ENCODE measurements at regions not wholly inside any gene's neighbourhood (a gene's known extent, or its start where the extent isn't known, plus 50 kb on each side); places are given as distances from the start of the nearest gene placed in this dataset.

GRCh38 chrX:27380163-27380845, 82.8 kb downstream of the PPP4R3C start:
- Histone ChIP-seq H3K79me2 (ENCODE audit: control insufficient read depth, insufficient read depth, low read length) (no peaks in the 10 kb centered on the region), H3K27me3 (replicated peaks in 1 of 2; ENCODE audit: control insufficient read depth in 2 of 2, insufficient read depth in 2 of 2, low read length in 1 of 2) (no peaks in the 10 kb centered on the region), H3K9ac (ENCODE audit: control insufficient read depth, insufficient read depth, low read length) (no peak overlapping the region), H4K20me1 (ENCODE audit: control insufficient read depth, insufficient read depth) (no peaks in the 10 kb centered on the region), H3K4me3 (no peak overlapping the region), H3K9me3 (replicated peaks; ENCODE audit: control insufficient read depth, insufficient read depth, low read length) (no peaks in the 10 kb centered on the region), H3K4me2 (ENCODE audit: control insufficient read depth, insufficient read depth) (no peak overlapping the region), H3K4me1 (ENCODE audit: control insufficient read depth, insufficient read depth, low read length) (no peaks in the 10 kb centered on the region), H3K27ac (ENCODE audit: control insufficient read depth, insufficient read depth) (no peak overlapping the region), H3K36me3 (ENCODE audit: control insufficient read depth in 2 of 2, insufficient read depth in 2 of 2, low read length in 1 of 2) (no peaks in the 10 kb centered on the region), H2AFZ (ENCODE audit: control insufficient read depth, low read depth, low read length) (no peak overlapping the region)
- intact Hi-C loops (cut with micrococcal nuclease; ENCODE audit: unreplicated experiment) (no loop called here), in situ Hi-C loops (cut with MboI) (no loop called here)
- FAIRE-seq (no peak), DNase-seq (ENCODE audit: low read depth, low spot score) (no peak), ATAC-seq (no peak)
- no TSS peak for BruUV-seq (replicated peaks)
- SMC1A ChIA-PET (ENCODE audit: uncharacterized antibody, unreplicated experiment): interaction anchor here (1.0 kb wide), 1 partner anchor 8 kb away, joined by 3 read pairs; no protein-coding TSS in a partner anchor
- WGBS (ENCODE audit: insufficient coverage, insufficient replicate concordance, low lambda C conversion rate, missing lambda C conversion rate): 19% methylated on average over 12 of the region's 12 CpGs
- POLR2A ChIA-PET: no interaction called here
- RAD21 ChIA-PET (ENCODE audit: unreplicated experiment): no interaction called here
- no peak for TF ChIP-seq KDM1A (IDR thresholded peaks at IDR 0.05; ENCODE audit: borderline replicate concordance)
- CTCF ChIA-PET: no interaction called here

GRCh38 chrX:27354021-27354420, 109.1 kb downstream of the PPP4R3C start:
- no TSS peak for BruUV-seq (replicated peaks)
- ChIA-PET RAD21 (ENCODE audit: unreplicated experiment) (no interaction called here), POLR2A (no interaction called here), CTCF (no interaction called here), SMC1A (ENCODE audit: uncharacterized antibody, unreplicated experiment) (no interaction called here)
- no peaks in the 10 kb centered on the region for H3K27me3 ChIP-seq (replicated peaks in 1 of 2; ENCODE audit: control insufficient read depth in 2 of 2, insufficient read depth in 2 of 2, low read length in 1 of 2)
- H3K36me3 ChIP-seq (ENCODE audit: control insufficient read depth in 2 of 2, insufficient read depth in 2 of 2, low read length in 1 of 2): no peaks in the 10 kb centered on the region
- no peaks in the 10 kb centered on the region for H3K4me1 ChIP-seq (ENCODE audit: control insufficient read depth, insufficient read depth, low read length)
- H3K9ac ChIP-seq (ENCODE audit: control insufficient read depth, insufficient read depth, low read length): no peak overlapping the region
- H3K79me2 ChIP-seq (ENCODE audit: control insufficient read depth, insufficient read depth, low read length): no peaks in the 10 kb centered on the region
- intact Hi-C loops (cut with micrococcal nuclease; ENCODE audit: unreplicated experiment) (no loop called here), in situ Hi-C loops (cut with MboI) (no loop called here)
- no peak overlapping the region for H3K4me2 ChIP-seq (ENCODE audit: control insufficient read depth, insufficient read depth)
- no peaks in the 10 kb centered on the region for H4K20me1 ChIP-seq (ENCODE audit: control insufficient read depth, insufficient read depth)
- DNase-seq (ENCODE audit: low read depth, low spot score) (no peak), ATAC-seq (no peak), FAIRE-seq (no peak)
- 16% methylated on average over 3 of the region's 3 CpGs for WGBS (ENCODE audit: insufficient coverage, insufficient replicate concordance, low lambda C conversion rate, missing lambda C conversion rate)
- TF ChIP-seq TCF7 (IDR thresholded peaks at IDR 0.05; ENCODE audit: borderline replicate concordance) (no peak), IRF5 (IDR thresholded peaks at IDR 0.05; ENCODE audit: borderline replicate concordance) (no peak), CHD4 (IDR thresholded peaks at IDR 0.05) (no peak), SMAD5 (IDR thresholded peaks at IDR 0.05; ENCODE audit: low read depth) (no peak), NBN (IDR thresholded peaks at IDR 0.05) (no peak), CHD1 (IDR thresholded peaks at IDR 0.05; ENCODE audit: low read depth, low read length) (no peak), FOXM1 (IDR thresholded peaks at IDR 0.05; ENCODE audit: low read depth, low read length) (no peak), NFIC (IDR thresholded peaks at IDR 0.05; ENCODE audit: low read depth, low read length) (no peak), TAF1 (IDR thresholded peaks at IDR 0.05; ENCODE audit: borderline replicate concordance, low read depth, low read length) (no peak), CREB1 (IDR thresholded peaks at IDR 0.05; ENCODE audit: low read depth) (no peak), CREM (IDR thresholded peaks at IDR 0.05; ENCODE audit: low read depth) (no peak), NRF1 (conservative IDR thresholded peaks at IDR 0.05; ENCODE audit: low read depth, low read length) (no peak), MYB (IDR thresholded peaks at IDR 0.05; ENCODE audit: borderline replicate concordance, low read depth, low read length) (no peak), FOXK2 (IDR thresholded peaks at IDR 0.05) (no peak), ZNF24 (IDR thresholded peaks at IDR 0.05) (no peak), TCF12 (IDR thresholded peaks at IDR 0.05; ENCODE audit: low read depth, low read length) (no peak), KDM1A (IDR thresholded peaks at IDR 0.05; ENCODE audit: borderline replicate concordance) (no peak)
- H3K9me3 ChIP-seq (replicated peaks; ENCODE audit: control insufficient read depth, insufficient read depth, low read length): no peaks in the 10 kb centered on the region
- H3K27ac ChIP-seq (ENCODE audit: control insufficient read depth, insufficient read depth): no peak overlapping the region
- no peak overlapping the region for H2AFZ ChIP-seq (ENCODE audit: control insufficient read depth, low read depth, low read length)
- H3K4me3 ChIP-seq: no peak overlapping the region

Measured in GM12878 (cell line).